ENCODE measurements at regions not wholly inside any gene's neighbourhood (a gene's known extent, or its start where the extent isn't known, plus 50 kb on each side); places are given as distances from the start of the nearest gene placed in this dataset.
"Not testable (repeated sequence)": the region's sequence is repeated elsewhere in the genome, so short reads cannot be mapped to it uniquely, and the experiment has no call there.

DNA sequence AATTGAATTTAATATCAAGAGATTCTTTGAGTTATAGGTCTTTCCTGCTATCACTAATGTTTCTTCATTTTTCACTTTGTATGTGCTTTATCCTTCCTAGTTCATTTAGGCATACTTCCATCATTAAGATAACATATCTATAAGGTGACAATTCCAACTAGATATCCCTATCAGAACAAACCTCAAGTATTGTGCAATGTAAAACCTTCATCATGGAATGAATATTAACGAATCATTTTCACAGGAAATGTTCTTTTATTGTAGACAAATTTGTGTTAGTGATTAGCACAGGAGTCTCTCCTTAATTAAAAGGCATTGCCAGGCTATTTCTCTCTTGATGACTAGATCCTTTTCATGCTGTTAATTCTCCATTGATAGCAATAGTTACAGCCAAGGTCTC, 236.5 kb upstream of the MME start:
- TF ChIP-seq, protein P1, sequence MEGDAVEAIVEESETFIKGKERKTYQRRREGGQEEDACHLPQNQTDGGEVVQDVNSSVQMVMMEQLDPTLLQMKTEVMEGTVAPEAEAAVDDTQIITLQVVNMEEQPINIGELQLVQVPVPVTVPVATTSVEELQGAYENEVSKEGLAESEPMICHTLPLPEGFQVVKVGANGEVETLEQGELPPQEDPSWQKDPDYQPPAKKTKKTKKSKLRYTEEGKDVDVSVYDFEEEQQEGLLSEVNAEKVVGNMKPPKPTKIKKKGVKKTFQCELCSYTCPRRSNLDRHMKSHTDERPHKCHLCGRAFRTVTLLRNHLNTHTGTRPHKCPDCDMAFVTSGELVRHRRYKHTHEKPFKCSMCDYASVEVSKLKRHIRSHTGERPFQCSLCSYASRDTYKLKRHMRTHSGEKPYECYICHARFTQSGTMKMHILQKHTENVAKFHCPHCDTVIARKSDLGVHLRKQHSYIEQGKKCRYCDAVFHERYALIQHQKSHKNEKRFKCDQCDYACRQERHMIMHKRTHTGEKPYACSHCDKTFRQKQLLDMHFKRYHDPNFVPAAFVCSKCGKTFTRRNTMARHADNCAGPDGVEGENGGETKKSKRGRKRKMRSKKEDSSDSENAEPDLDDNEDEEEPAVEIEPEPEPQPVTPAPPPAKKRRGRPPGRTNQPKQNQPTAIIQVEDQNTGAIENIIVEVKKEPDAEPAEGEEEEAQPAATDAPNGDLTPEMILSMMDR (IDR thresholded peaks at IDR 0.05; ENCODE audit: extremely low read depth, low read depth, low read length), result no peak
- Histone ChIP-seq H2AFZ (ENCODE audit: low read length) (no peak overlapping the region), H3K79me2 (ENCODE audit: insufficient read depth, low read length) (no peaks in the 10 kb centered on the region), H3K36me3 (ENCODE audit: insufficient read depth, low read length) (no peaks in the 10 kb centered on the region), H3K4me2 (ENCODE audit: insufficient read depth, low read length) (no peak overlapping the region), H3K27me3 (ENCODE audit: insufficient read depth, low read length) (no peaks in the 10 kb centered on the region), H3K4me1 (ENCODE audit: insufficient read depth, low read length) (no peaks in the 10 kb centered on the region), H3K4me3 (ENCODE audit: insufficient read depth, low read length) (no peak overlapping the region), H3K27ac (ENCODE audit: low read depth, low read length) (no peak overlapping the region), H4K20me1 (ENCODE audit: insufficient read depth, low read length) (no peaks in the 10 kb centered on the region), H3K9me3 (ENCODE audit: low read depth, low read length) (no peaks in the 10 kb centered on the region)
- DNase-seq (ENCODE audit: insufficient read length, low spot score, missing footprints), result no peak

DNA sequence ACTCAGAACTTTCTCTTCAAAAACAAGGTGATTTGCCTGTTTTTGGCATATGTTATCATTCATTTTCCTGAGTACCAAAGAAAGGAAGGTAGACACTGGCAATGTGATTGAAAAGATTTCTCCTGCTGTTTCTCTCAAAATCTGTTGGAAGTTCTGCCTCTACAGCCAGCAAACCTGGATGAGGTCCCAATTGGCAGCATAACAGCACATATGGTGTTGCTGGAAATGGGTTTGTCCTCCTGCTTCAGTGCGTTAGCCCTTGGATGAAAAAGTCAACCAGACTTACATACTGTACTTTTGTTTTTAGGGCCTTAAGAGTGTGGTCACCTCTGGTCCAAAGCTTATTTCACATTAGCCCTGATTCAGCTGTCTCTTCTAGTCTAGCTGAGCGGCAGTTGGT, 237.6 kb upstream of the MME start:
- H3K79me2 ChIP-seq (ENCODE audit: insufficient read depth, low read length), result no peaks in the 10 kb centered on the region
- H2AFZ ChIP-seq (ENCODE audit: low read length), result no peak overlapping the region
- no peak overlapping the region for H3K4me2 ChIP-seq (ENCODE audit: insufficient read depth, low read length)
- DNase-seq (ENCODE audit: insufficient read length, low spot score, missing footprints), result no peak
- no peaks in the 10 kb centered on the region for H4K20me1 ChIP-seq (ENCODE audit: insufficient read depth, low read length)
- H3K36me3 ChIP-seq (ENCODE audit: insufficient read depth, low read length), result no peaks in the 10 kb centered on the region
- H3K27ac ChIP-seq (ENCODE audit: low read depth, low read length), result no peak overlapping the region
- H3K27me3 ChIP-seq (ENCODE audit: insufficient read depth, low read length), result no peaks in the 10 kb centered on the region
- no peaks in the 10 kb centered on the region for H3K4me1 ChIP-seq (ENCODE audit: insufficient read depth, low read length)
- no peaks in the 10 kb centered on the region for H3K9me3 ChIP-seq (ENCODE audit: low read depth, low read length)
- TF ChIP-seq, protein P1 (IDR thresholded peaks at IDR 0.05; ENCODE audit: extremely low read depth, low read depth, low read length), result no peak
- no peak overlapping the region for H3K4me3 ChIP-seq (ENCODE audit: insufficient read depth, low read length)

GRCh38 chr3:154835639-154836038, 244.5 kb upstream of the MME start:
- H3K4me1 ChIP-seq (ENCODE audit: insufficient read depth, low read length), result no peaks in the 10 kb centered on the region
- peak overlapping the region; percentile 29 for H2AFZ ChIP-seq (ENCODE audit: low read length)
- TF ChIP-seq, protein P1 (IDR thresholded peaks at IDR 0.05; ENCODE audit: extremely low read depth, low read depth, low read length), result no peak
- H3K4me2 ChIP-seq (ENCODE audit: insufficient read depth, low read length), result no peak overlapping the region
- no peaks in the 10 kb centered on the region for H4K20me1 ChIP-seq (ENCODE audit: insufficient read depth, low read length)
- no peak for DNase-seq (ENCODE audit: insufficient read length, low spot score, missing footprints)
- H3K9me3 ChIP-seq (ENCODE audit: low read depth, low read length), result no peaks in the 10 kb centered on the region
- H3K36me3 ChIP-seq (ENCODE audit: insufficient read depth, low read length), result no peaks in the 10 kb centered on the region
- no peak overlapping the region for H3K4me3 ChIP-seq (ENCODE audit: insufficient read depth, low read length)
- no peaks in the 10 kb centered on the region for H3K79me2 ChIP-seq (ENCODE audit: insufficient read depth, low read length)
- no peak overlapping the region for H3K27ac ChIP-seq (ENCODE audit: low read depth, low read length)
- H3K27me3 ChIP-seq (ENCODE audit: insufficient read depth, low read length), result no peaks in the 10 kb centered on the region

DNA sequence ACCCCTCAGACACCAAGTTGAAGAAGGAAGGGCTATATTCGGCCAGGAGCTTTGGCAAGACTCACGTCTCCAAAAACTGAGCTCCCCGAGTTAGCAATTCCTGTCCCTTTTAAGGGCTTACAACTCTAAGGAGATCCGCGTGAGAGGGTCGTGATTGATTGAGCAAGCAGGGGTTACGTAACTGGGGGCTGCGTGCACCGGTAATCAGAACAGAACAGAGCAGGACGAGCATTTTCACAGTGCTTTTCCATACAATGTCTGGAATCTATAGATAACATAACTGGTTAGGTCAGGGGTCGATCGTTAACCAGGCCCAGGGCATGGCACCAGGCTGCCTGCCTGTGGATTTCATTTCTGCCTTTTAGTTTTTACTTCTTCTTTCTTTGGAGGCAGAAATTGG, 245.3 kb upstream of the MME start:
- not testable (repeated sequence) for H3K4me2 ChIP-seq (ENCODE audit: insufficient read depth, low read length); H3K27ac ChIP-seq (ENCODE audit: low read depth, low read length)

More for the DNA sequence above, 245.3 kb upstream of the MME start:
- DNase-seq (ENCODE audit: insufficient read length, low spot score, missing footprints); H3K4me1 ChIP-seq (ENCODE audit: insufficient read depth, low read length); H3K4me3 ChIP-seq (ENCODE audit: insufficient read depth, low read length); H4K20me1 ChIP-seq (ENCODE audit: insufficient read depth, low read length); H3K9me3 ChIP-seq (ENCODE audit: low read depth, low read length); H2AFZ ChIP-seq (ENCODE audit: low read length); H3K79me2 ChIP-seq (ENCODE audit: insufficient read depth, low read length); H3K36me3 ChIP-seq (ENCODE audit: insufficient read depth, low read length); H3K27me3 ChIP-seq (ENCODE audit: insufficient read depth, low read length): not testable (repeated sequence)
